ENCODE measurements at regions not wholly inside any gene's neighbourhood (a gene's known extent, or its start where the extent isn't known, plus 50 kb on each side); places are given as distances from the start of the nearest gene placed in this dataset.

DNA sequence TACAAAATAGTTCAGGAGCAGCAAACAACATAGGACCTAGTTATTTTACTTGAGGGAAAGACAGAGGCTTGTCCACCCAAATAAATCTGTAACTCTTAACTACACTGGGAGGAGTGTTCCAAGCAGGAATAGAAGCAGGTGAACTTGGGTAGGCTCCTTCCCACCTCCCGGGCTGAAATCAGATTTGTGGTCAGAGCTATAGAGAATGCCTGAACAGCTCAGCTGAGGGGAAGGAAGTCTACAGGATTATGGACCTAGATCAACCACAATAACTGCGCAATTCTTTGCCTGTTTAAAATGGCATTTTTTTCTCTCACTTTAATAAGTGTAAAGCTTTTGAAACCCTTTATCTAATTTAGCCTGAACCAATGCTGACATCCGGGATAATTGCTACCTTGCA lies 73.5 kb upstream of the IRS2 start:
- H3K4me1 Mint-ChIP-seq (ENCODE audit: unreplicated experiment) = peaks cover 8% of the 10 kb centered on the region
- H3K27me3 Mint-ChIP-seq (ENCODE audit: unreplicated experiment) = peaks cover 4% of the 10 kb centered on the region
- DNase-seq (ENCODE audit: low spot score) = no peak
- no peaks in the 10 kb centered on the region for H3K36me3 Mint-ChIP-seq (ENCODE audit: low read depth, unreplicated experiment)
- TF ChIP-seq, protein P1, sequence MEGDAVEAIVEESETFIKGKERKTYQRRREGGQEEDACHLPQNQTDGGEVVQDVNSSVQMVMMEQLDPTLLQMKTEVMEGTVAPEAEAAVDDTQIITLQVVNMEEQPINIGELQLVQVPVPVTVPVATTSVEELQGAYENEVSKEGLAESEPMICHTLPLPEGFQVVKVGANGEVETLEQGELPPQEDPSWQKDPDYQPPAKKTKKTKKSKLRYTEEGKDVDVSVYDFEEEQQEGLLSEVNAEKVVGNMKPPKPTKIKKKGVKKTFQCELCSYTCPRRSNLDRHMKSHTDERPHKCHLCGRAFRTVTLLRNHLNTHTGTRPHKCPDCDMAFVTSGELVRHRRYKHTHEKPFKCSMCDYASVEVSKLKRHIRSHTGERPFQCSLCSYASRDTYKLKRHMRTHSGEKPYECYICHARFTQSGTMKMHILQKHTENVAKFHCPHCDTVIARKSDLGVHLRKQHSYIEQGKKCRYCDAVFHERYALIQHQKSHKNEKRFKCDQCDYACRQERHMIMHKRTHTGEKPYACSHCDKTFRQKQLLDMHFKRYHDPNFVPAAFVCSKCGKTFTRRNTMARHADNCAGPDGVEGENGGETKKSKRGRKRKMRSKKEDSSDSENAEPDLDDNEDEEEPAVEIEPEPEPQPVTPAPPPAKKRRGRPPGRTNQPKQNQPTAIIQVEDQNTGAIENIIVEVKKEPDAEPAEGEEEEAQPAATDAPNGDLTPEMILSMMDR (IDR thresholded peaks at IDR 0.05; ENCODE audit: unreplicated experiment) = no peak
- no peak overlapping the region for H3K27ac Mint-ChIP-seq (ENCODE audit: unreplicated experiment)
- H3K9me3 Mint-ChIP-seq (ENCODE audit: unreplicated experiment) = no peaks in the 10 kb centered on the region
- H3K4me3 Mint-ChIP-seq (ENCODE audit: unreplicated experiment) = no peak overlapping the region

DNA sequence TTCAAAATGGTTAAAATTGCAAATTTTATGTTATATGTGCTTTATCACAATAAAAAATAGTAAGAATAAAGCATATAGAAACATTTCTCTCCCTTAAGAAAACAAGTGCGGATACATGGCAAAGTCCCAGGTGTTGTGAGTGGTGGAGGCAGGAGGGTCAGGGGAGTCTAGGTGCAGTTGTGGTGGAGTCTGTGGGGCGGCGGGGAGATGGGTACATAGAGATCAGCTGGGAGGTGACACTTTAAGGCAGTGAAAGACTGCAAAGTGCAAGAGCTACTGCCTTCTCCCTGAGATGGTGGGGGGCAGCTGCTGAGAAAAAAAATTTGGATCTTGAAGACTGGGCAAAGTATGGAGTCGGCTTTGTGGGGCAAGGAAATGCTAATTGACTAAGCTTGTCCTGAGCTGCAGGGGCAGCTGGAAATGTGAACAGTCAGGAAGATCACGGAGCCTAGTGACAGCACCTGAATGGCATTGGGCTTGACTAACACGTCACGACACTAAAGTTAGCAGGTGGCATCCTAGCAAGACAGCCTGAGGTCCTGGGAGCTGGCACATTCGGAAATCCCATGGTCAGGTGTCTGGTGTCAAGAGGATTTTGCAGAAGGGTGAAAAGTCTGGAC lies 72.9 kb upstream of the IRS2 start:
- no peak overlapping the region for H3K4me3 Mint-ChIP-seq (ENCODE audit: unreplicated experiment)
- no peaks in the 10 kb centered on the region for H3K9me3 Mint-ChIP-seq (ENCODE audit: unreplicated experiment)
- peaks cover 8% of the 10 kb centered on the region for H3K4me1 Mint-ChIP-seq (ENCODE audit: unreplicated experiment)
- no peak overlapping the region for H3K27ac Mint-ChIP-seq (ENCODE audit: unreplicated experiment)
- H3K27me3 Mint-ChIP-seq (ENCODE audit: unreplicated experiment) = peaks cover 4% of the 10 kb centered on the region
- DNase-seq (ENCODE audit: low spot score) = no peak
- TF ChIP-seq, protein P1 (IDR thresholded peaks at IDR 0.05; ENCODE audit: unreplicated experiment) = no peak
- no peaks in the 10 kb centered on the region for H3K36me3 Mint-ChIP-seq (ENCODE audit: low read depth, unreplicated experiment)

DNA sequence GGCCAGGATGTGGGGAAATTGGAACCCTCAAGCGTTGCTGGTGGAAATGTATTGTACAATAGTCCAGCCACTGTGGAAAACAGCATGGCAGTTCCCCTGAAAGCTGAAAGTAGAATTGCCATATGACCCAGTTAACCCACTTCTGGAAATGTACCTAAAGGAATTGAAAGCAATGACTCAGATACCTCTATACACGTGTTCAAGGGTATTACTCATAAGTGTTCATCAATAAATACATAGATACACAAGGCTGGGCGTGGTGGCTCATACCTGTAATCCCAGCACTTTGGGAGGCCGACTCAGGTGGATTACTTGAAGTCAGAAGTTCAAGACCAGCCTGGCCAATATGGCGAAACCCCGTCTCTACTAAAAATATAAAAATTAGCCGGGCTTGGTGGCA lies 71.9 kb upstream of the IRS2 start:
- peaks cover 8% of the 10 kb centered on the region for H3K4me1 Mint-ChIP-seq (ENCODE audit: unreplicated experiment)
- no peaks in the 10 kb centered on the region for H3K9me3 Mint-ChIP-seq (ENCODE audit: unreplicated experiment)
- DNase-seq (ENCODE audit: low spot score) = no peak
- TF ChIP-seq, protein P1 (IDR thresholded peaks at IDR 0.05; ENCODE audit: unreplicated experiment) = no peak
- H3K27me3 Mint-ChIP-seq (ENCODE audit: unreplicated experiment) = peaks cover 4% of the 10 kb centered on the region
- no peak overlapping the region for H3K27ac Mint-ChIP-seq (ENCODE audit: unreplicated experiment)
- no peaks in the 10 kb centered on the region for H3K36me3 Mint-ChIP-seq (ENCODE audit: low read depth, unreplicated experiment)
- H3K4me3 Mint-ChIP-seq (ENCODE audit: unreplicated experiment) = no peak overlapping the region

DNA sequence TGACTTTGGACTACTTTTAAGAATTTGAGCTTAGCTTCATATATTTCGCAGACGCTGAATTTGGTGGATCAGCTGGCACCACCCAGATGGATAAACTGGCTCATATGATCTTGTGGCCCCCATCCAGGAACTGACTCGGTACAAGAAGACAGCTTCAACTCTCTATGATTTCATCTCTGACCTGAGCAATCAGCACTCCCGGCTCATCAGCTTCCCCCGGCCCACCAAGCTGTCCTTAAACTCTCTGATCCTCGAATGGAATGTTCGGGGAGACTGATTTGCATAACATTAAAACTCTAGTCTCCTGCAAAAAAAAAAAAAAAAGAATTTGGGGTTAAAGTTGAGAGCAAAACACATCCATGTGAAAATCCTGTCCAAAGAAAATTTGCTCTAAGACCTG lies 71.4 kb upstream of the IRS2 start:
- no peaks in the 10 kb centered on the region for H3K36me3 Mint-ChIP-seq (ENCODE audit: low read depth, unreplicated experiment)

DNA sequence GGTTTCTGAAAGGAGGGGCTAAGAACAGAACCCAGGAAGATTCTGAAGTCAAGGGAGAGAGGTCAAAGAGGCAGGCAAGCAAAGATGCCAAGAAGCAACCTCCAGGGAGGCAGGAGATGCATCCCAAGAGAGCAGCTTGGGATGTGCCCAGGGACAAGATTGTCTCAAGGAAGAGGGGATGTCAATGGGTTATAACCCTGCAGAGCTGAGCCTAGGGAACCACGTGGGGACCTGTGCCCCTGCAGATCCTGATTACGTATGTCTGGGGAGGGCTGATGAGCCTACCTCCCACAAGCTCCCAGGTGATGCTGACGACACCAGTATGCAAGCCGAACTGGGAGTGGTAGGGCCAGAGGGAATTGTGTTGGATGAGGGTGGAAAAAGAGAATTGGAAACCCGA lies 70.9 kb upstream of the IRS2 start:
- no peak for DNase-seq (ENCODE audit: low spot score)
- Mint-ChIP-seq H3K9me3 (ENCODE audit: unreplicated experiment) (no peaks in the 10 kb centered on the region), H3K27ac (ENCODE audit: unreplicated experiment) (no peak overlapping the region)

More for the DNA sequence above, 71.4 kb upstream of the IRS2 start:
- TF ChIP-seq, protein P1 (IDR thresholded peaks at IDR 0.05; ENCODE audit: unreplicated experiment) = no peak
- no peak overlapping the region for H3K4me3 Mint-ChIP-seq (ENCODE audit: unreplicated experiment)
- DNase-seq (ENCODE audit: low spot score) = no peak
- H3K27ac Mint-ChIP-seq (ENCODE audit: unreplicated experiment) = no peak overlapping the region
- H3K9me3 Mint-ChIP-seq (ENCODE audit: unreplicated experiment) = no peaks in the 10 kb centered on the region
- peaks cover 4% of the 10 kb centered on the region for H3K27me3 Mint-ChIP-seq (ENCODE audit: unreplicated experiment)
- H3K4me1 Mint-ChIP-seq (ENCODE audit: unreplicated experiment) = peaks cover 6% of the 10 kb centered on the region

More for the DNA sequence above, 70.9 kb upstream of the IRS2 start:
- Mint-ChIP-seq H3K36me3 (ENCODE audit: low read depth, unreplicated experiment) (no peaks in the 10 kb centered on the region), H3K27me3 (ENCODE audit: unreplicated experiment) (peaks cover 4% of the 10 kb centered on the region), H3K4me3 (ENCODE audit: unreplicated experiment) (no peak overlapping the region), H3K4me1 (ENCODE audit: unreplicated experiment) (peaks cover 3% of the 10 kb centered on the region)
- TF ChIP-seq, protein P1 (IDR thresholded peaks at IDR 0.05; ENCODE audit: unreplicated experiment) = no peak

Data from endothelial cell (in vitro differentiated cells).